PC-3 (cell line): ENCODE measurements at regions not wholly inside any gene's neighbourhood (a gene's known extent, or its start where the extent isn't known, plus 50 kb on each side); places are given as distances from the start of the nearest gene placed in this dataset.

Experiments used
- ATAC-seq: fragments of 200-7000 bp; cut with Tn5 transposase; 2 replicates; pipeline ENCODE4 v1.9.1; 2020; ENCODE audit warnings: mild to moderate bottlenecking, moderate library complexity
- BruUV-seq: library from RNA; stranded (reverse); fragments of 400-500 nt; replicated peaks from 2 replicates; lab custom pipeline; 2021; lab: Mats Ljungman, UMichigan
- CTCF ChIA-PET: fragments of 300-600 bp; sonication (Branson Sonifier 250); formaldehyde crosslinking; loops from one replicate; lab custom pipeline; 2022; ENCODE audit warnings: antibody characterized with exemption; lab: Charles Lee
- POLR2A ChIA-PET: fragments of 300-600 bp; sonication (Branson Sonifier 250); formaldehyde crosslinking; loops from one replicate; lab custom pipeline; 2022; ENCODE audit warnings: antibody characterized with exemption; ENCODE audit not compliant: unreplicated experiment; lab: Charles Lee
- DNase-seq: peaks from one replicate; pipeline ENCODE4 v3.0.0-alpha.2; 2015
- H2AFZ ChIP-seq: fragments of 300-600 bp; sonication (generic); 2 replicates; pipeline ENCODE4 v1.6.0; 2016; ENCODE audit warnings: antibody characterized with exemption, low read length
- H3F3A ChIP-seq: fragments of 300-600 bp; sonication (generic); one replicate; pipeline ENCODE4 v1.6.0; 2017; ENCODE audit warnings: antibody characterized with exemption, low read length, control low read depth, mild to moderate bottlenecking; ENCODE audit not compliant: unreplicated experiment
- H3K27ac ChIP-seq: fragments of 300-600 bp; sonication (generic); 2 replicates; pipeline ENCODE4 v1.5.1; 2016; ENCODE audit warnings: mild to moderate bottlenecking, low read length
- H3K27me3 ChIP-seq: fragments of 300-600 bp; sonication (generic); 2 replicates; pipeline ENCODE4 v1.6.1; 2016; ENCODE audit warnings: low read length, mixed read lengths
- H3K36me3 ChIP-seq: fragments of 300-600 bp; sonication (generic); 2 replicates; pipeline ENCODE4 v1.6.1; 2016; ENCODE audit warnings: low read depth, mixed run types, low read length, mixed read lengths
- H3K4me1 ChIP-seq: fragments of 300-600 bp; sonication (generic); 2 replicates; pipeline ENCODE4 v1.5.1; 2016; ENCODE audit warnings: low read length; ENCODE audit not compliant: insufficient read depth
- H3K4me2 ChIP-seq: fragments of 300-600 bp; sonication (generic); 2 replicates; pipeline ENCODE4 v1.6.0; 2016; ENCODE audit warnings: low read length
- H3K4me3 ChIP-seq: fragments of 300-600 bp; sonication (generic); 2 replicates; pipeline ENCODE4 v1.5.1; 2016; ENCODE audit warnings: mild to moderate bottlenecking, low read length, mixed read lengths
- H3K79me2 ChIP-seq: fragments of 300-600 bp; sonication (generic); 2 replicates; pipeline ENCODE4 v1.6.1; 2017; ENCODE audit warnings: low read length, mixed read lengths
- H3K9ac ChIP-seq: fragments of 300-600 bp; sonication (generic); 2 replicates; pipeline ENCODE4 v1.6.0; 2016; ENCODE audit warnings: mild to moderate bottlenecking, low read length
- H3K9me2 ChIP-seq: fragments of 300-600 bp; sonication (generic); replicated peaks from 2 replicates; pipeline ENCODE4 v1.6.1; 2016; ENCODE audit warnings: mixed run types, low read length, mixed read lengths
- H3K9me3 ChIP-seq: fragments of 300-600 bp; sonication (generic); 2 replicates; pipeline ENCODE4 v1.6.1; 2016; ENCODE audit warnings: low read length, mixed read lengths
- H4K20me1 ChIP-seq: fragments of 300-600 bp; sonication (generic); 2 replicates; pipeline ENCODE4 v1.6.1; 2016; ENCODE audit warnings: low read length, mixed read lengths
- CTCF ChIP-seq: fragments of 300-600 bp; sonication (generic); conservative IDR thresholded peaks from 2 replicates; pipeline ENCODE4 v1.5.1; 2017; ENCODE audit warnings: antibody characterized with exemption, low read depth, mild to moderate bottlenecking, low read length
- EZH2 ChIP-seq: fragments of 300-600 bp; sonication (generic); IDR thresholded peaks from one replicate; pipeline ENCODE4 v1.6.1; 2017; ENCODE audit warnings: antibody characterized with exemption, mild to moderate bottlenecking, low read length; ENCODE audit not compliant: unreplicated experiment
- EZH2phosphoT487 ChIP-seq: fragments of 300-600 bp; sonication (generic); IDR thresholded peaks from 2 replicates; pipeline ENCODE4 v1.6.1; 2018; ENCODE audit warnings: mild to moderate bottlenecking, antibody characterized with exemption, low read length, borderline replicate concordance
- intact Hi-C: fragments of 100-400 bp; cut with micrococcal nuclease; formaldehyde crosslinking; loops from 2 replicates; pipeline ENCODE4 v1.9.0; 2023

GRCh38 chr19:31974941-31975340 lies 370.5 kb upstream of the ZNF507 start:
- intact Hi-C loops = no loop called here
- no peak for DNase-seq
- no TSS peak for BruUV-seq

GRCh38 chr19:31975461-31975860 lies 369.9 kb upstream of the ZNF507 start:
- DNase-seq (no peak), ATAC-seq (no peak)
- Histone ChIP-seq H3K79me2 (no peaks in the 10 kb centered on the region), H3K9me3 (no peaks in the 10 kb centered on the region), H3K27ac (no peak overlapping the region), H3F3A (no peaks in the 10 kb centered on the region), H3K4me3 (no peak overlapping the region), H3K4me1 (no peaks in the 10 kb centered on the region), H4K20me1 (no peaks in the 10 kb centered on the region), H3K36me3 (no peaks in the 10 kb centered on the region), H2AFZ (no peak overlapping the region), H3K4me2 (no peak overlapping the region), H3K27me3 (no peaks in the 10 kb centered on the region), H3K9me2 (no peaks in the 10 kb centered on the region), H3K9ac (no peak overlapping the region)
- ChIA-PET POLR2A (no interaction called here), CTCF (no interaction called here)
- intact Hi-C loops = no loop called here
- BruUV-seq = no TSS peak
- TF ChIP-seq EZH2 (no peak), CTCF (no peak), EZH2phosphoT487 (no peak)

More at GRCh38 chr19:31974941-31975340, 370.5 kb upstream of the ZNF507 start:
- Histone ChIP-seq H3K9me3 (no peaks in the 10 kb centered on the region), H3K27me3 (no peaks in the 10 kb centered on the region), H3K4me2 (no peak overlapping the region), H3K9ac (no peak overlapping the region), H3K36me3 (no peaks in the 10 kb centered on the region), H3K4me3 (no peak overlapping the region), H4K20me1 (no peaks in the 10 kb centered on the region), H3K27ac (no peak overlapping the region), H2AFZ (no peak overlapping the region), H3K4me1 (no peaks in the 10 kb centered on the region), H3F3A (no peaks in the 10 kb centered on the region), H3K79me2 (no peaks in the 10 kb centered on the region), H3K9me2 (no peaks in the 10 kb centered on the region)
- TF ChIP-seq EZH2phosphoT487 (no peak), EZH2 (no peak), CTCF (no peak)
- POLR2A ChIA-PET = no interaction called here
- ATAC-seq = no peak
- CTCF ChIA-PET = no interaction called here

- CTCF ChIA-PET = no interaction called here
- intact Hi-C loops = no loop called here
Measured at GRCh38 chr19:31976775-31977536, 368.5 kb upstream of the ZNF507 start.

More at GRCh38 chr19:31976775-31977536, 368.5 kb upstream of the ZNF507 start:
- no peak for ATAC-seq
- DNase-seq = no peak
- Histone ChIP-seq H3K4me3 (no peak overlapping the region), H3K4me2 (no peak overlapping the region), H3K27ac (no peak overlapping the region), H3K9ac (no peak overlapping the region), H3K9me3 (no peaks in the 10 kb centered on the region), H3F3A (no peaks in the 10 kb centered on the region), H2AFZ (no peak overlapping the region), H3K9me2 (no peaks in the 10 kb centered on the region), H3K27me3 (no peaks in the 10 kb centered on the region), H4K20me1 (no peaks in the 10 kb centered on the region), H3K79me2 (no peaks in the 10 kb centered on the region), H3K4me1 (no peaks in the 10 kb centered on the region), H3K36me3 (no peaks in the 10 kb centered on the region)
- TF ChIP-seq CTCF (no peak), EZH2 (no peak), EZH2phosphoT487 (no peak)
- POLR2A ChIA-PET = no interaction called here
- BruUV-seq = no TSS peak
